Natural killer cell (primary cell): ENCODE measurements at regions not wholly inside any gene's neighbourhood (a gene's known extent, or its start where the extent isn't known, plus 50 kb on each side); places are given as distances from the start of the nearest gene placed in this dataset.

Source experiments
- ATAC-seq, 3 donors: fragments of 150-1000 bp in 2 of 3; fragments of 200-7000 bp in 1 of 3; cut with Tn5 transposase; 1 replicate in 1 of 3; 2 replicates in 2 of 3; pipeline ENCODE4 v1.10.0; 2021; ENCODE audit warnings: mild to moderate bottlenecking in 2 of 3, moderate library complexity in 2 of 3
- DNase-seq, 2 donors: peaks; one replicate each; pipeline versions ENCODE4 v3.0.0 to v3.0.0-alpha.2; 2013 to 2021; ENCODE audit warnings: mixed read lengths in 1 of 2
- H3K27ac ChIP-seq: one replicate; pipeline ENCODE4 v1.5.1; 2013; ENCODE audit warnings: mild to moderate bottlenecking, low read length
- H3K27me3 ChIP-seq: one replicate; pipeline ENCODE4 v1.6.1; 2013; ENCODE audit warnings: low read length; ENCODE audit not compliant: control insufficient read depth, insufficient read depth
- H3K36me3 ChIP-seq: one replicate; pipeline ENCODE4 v1.6.1; 2013; ENCODE audit warnings: low read length; ENCODE audit not compliant: control insufficient read depth, insufficient read depth
- H3K4me1 ChIP-seq: one replicate; pipeline ENCODE4 v1.6.1; 2013; ENCODE audit warnings: low read length; ENCODE audit not compliant: control insufficient read depth, insufficient read depth
- H3K4me3 ChIP-seq: one replicate; pipeline ENCODE4 v1.5.1; 2013; ENCODE audit warnings: low read length
- H3K9me3 ChIP-seq: one replicate; pipeline ENCODE4 v1.6.1; 2013; ENCODE audit warnings: low read length; ENCODE audit not compliant: control insufficient read depth, insufficient read depth
- H3K27ac Mint-ChIP-seq, 2 donors: one replicate each; pipeline ENCODE4 v1.8.0; 2022; ENCODE audit warnings: mild to moderate bottlenecking in 2 of 2, mixed read lengths in 2 of 2, moderate library complexity in 1 of 2
- H3K27me3 Mint-ChIP-seq, 2 donors: one replicate each; pipeline ENCODE4 v1.8.0; 2022; ENCODE audit warnings: low read depth in 2 of 2, mixed read lengths in 2 of 2
- H3K36me3 Mint-ChIP-seq: one replicate; pipeline ENCODE4 v1.8.0; 2022; ENCODE audit warnings: mixed read lengths
- H3K4me1 Mint-ChIP-seq, 2 donors: one replicate each; pipeline ENCODE4 v1.8.0; 2022; ENCODE audit warnings: mixed read lengths in 2 of 2
- H3K4me3 Mint-ChIP-seq: one replicate; pipeline ENCODE4 v1.8.0; 2022; ENCODE audit warnings: mild to moderate bottlenecking, moderate library complexity, mixed read lengths
- H3K9me3 Mint-ChIP-seq, 2 donors: one replicate each; pipeline ENCODE4 v1.8.0; 2022; ENCODE audit warnings: mixed read lengths in 2 of 2
- WGBS: methylation state at CpG from one replicate; pipeline ENCODE4 v1.1.7; 2013; ENCODE audit warnings: missing lambda C conversion rate; ENCODE audit not compliant: insufficient coverage; 5-methylcytosine and 5-hydroxymethylcytosine counted together
- intact Hi-C: fragments of 100-400 bp; cut with micrococcal nuclease; formaldehyde crosslinking; loops from one replicate; pipeline ENCODE4 v1.14.2; 2022
- TF ChIP-seq, protein P1 (sequence below): fragments of 200-600 bp; IDR thresholded peaks from one replicate; pipeline ENCODE4 v1.8.0; 2022; ENCODE audit warnings: antibody characterized with exemption

DNA sequence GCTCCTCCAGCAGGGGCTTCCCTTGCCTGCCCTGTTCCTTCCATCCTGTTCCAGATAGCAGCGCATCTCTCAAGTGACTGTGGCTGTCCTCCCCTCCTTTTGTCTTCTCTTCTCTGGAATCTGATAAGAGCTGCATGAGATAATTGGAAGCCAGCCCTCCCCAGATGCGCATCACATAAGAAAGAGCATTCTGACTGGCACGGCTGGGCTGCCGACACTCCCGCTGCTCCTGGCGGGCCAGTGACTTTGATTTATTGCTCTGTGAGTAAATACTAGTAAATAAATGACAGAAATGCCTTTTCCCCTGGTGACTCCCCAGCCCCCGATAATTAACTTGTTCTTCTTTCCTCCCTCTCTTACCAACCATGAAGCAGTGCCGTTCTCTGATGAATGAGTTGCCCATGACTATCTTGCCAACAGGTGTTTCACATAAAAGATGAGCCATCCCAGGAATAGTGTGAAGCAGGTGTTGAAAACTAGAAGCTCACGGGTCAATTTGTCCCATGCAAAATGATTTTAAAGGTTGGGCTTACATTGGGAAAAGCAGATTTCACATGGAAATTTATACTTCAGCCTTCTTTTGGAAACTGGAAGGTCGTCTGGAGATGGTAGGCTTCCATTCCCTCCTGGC, 212.3 kb downstream of the ERCC6L2 start:
- Histone ChIP-seq H3K4me1 (peaks cover 13% of the 10 kb centered on the region), H3K36me3 (no peaks in the 10 kb centered on the region), H3K4me3 (no peak overlapping the region), H3K9me3 (no peaks in the 10 kb centered on the region), H3K27ac (no peak overlapping the region), H3K27me3 (peaks cover 11% of the 10 kb centered on the region)
- intact Hi-C loops: no loop called here
- ATAC-seq (no peak), DNase-seq (no peak)
- TF ChIP-seq, protein P1, sequence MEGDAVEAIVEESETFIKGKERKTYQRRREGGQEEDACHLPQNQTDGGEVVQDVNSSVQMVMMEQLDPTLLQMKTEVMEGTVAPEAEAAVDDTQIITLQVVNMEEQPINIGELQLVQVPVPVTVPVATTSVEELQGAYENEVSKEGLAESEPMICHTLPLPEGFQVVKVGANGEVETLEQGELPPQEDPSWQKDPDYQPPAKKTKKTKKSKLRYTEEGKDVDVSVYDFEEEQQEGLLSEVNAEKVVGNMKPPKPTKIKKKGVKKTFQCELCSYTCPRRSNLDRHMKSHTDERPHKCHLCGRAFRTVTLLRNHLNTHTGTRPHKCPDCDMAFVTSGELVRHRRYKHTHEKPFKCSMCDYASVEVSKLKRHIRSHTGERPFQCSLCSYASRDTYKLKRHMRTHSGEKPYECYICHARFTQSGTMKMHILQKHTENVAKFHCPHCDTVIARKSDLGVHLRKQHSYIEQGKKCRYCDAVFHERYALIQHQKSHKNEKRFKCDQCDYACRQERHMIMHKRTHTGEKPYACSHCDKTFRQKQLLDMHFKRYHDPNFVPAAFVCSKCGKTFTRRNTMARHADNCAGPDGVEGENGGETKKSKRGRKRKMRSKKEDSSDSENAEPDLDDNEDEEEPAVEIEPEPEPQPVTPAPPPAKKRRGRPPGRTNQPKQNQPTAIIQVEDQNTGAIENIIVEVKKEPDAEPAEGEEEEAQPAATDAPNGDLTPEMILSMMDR: no peak
- peaks cover 6 to 27% of the 10 kb centered on the region in 2 donors for H3K4me1 Mint-ChIP-seq
- WGBS: 73% methylated on average over 8 of the region's 10 CpGs
- H3K27ac Mint-ChIP-seq: no peak overlapping the region
- no peak overlapping the region for H3K4me3 Mint-ChIP-seq
- H3K9me3 Mint-ChIP-seq: no peaks in the 10 kb centered on the region
- no peaks in the 10 kb centered on the region for H3K36me3 Mint-ChIP-seq
- H3K27me3 Mint-ChIP-seq: peaks cover 0 to 26% of the 10 kb centered on the region in 2 donors

DNA sequence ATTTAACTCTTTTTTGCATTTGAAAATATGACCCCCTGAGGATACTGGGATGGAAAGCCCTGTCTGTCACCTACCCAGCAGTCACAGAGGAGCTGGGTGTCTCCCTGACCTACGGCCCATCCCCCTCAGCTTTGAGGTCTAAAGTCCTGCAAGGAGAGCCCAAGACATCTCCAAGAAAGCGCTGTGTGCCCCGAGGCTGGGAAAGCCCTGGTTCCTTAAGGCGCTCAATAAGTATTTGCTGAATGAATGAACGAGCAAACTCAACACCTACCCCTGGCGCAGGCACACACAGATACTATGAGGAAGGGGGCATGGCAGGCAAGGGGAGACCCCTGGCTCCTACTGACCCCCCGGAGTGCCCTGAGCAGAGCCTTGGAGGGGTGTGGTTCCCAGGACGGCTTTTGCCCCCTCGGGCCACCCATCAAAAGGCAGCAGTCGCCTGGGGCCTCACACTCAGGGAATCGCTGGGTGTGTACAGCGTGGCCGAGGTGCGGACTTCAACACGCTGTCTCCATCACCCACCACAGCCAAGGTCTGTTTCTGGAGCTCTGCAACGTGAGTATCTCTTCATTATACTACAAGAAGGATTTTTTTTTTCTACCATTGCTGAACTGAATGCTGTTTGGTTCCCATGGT, 211.6 kb downstream of the ERCC6L2 start:
- Mint-ChIP-seq H3K27me3 (peaks cover 0 to 31% of the 10 kb centered on the region in 2 donors), H3K4me3 (no peak overlapping the region), H3K36me3 (no peaks in the 10 kb centered on the region), H3K27ac (no peak overlapping the region), H3K4me1 (peaks cover 6 to 27% of the 10 kb centered on the region in 2 donors), H3K9me3 (no peaks in the 10 kb centered on the region)
- 83% methylated on average over 15 of the region's 16 CpGs for WGBS
- DNase-seq (no peak), ATAC-seq (no peak)
- H3K27me3 ChIP-seq: peaks cover 11% of the 10 kb centered on the region
- intact Hi-C loops: no loop called here
- H3K4me1 ChIP-seq: peaks cover 13% of the 10 kb centered on the region
- H3K27ac ChIP-seq: no peak overlapping the region
- no peaks in the 10 kb centered on the region for H3K36me3 ChIP-seq
- H3K9me3 ChIP-seq: no peaks in the 10 kb centered on the region
- H3K4me3 ChIP-seq: no peak overlapping the region
- TF ChIP-seq, protein P1: no peak

DNA sequence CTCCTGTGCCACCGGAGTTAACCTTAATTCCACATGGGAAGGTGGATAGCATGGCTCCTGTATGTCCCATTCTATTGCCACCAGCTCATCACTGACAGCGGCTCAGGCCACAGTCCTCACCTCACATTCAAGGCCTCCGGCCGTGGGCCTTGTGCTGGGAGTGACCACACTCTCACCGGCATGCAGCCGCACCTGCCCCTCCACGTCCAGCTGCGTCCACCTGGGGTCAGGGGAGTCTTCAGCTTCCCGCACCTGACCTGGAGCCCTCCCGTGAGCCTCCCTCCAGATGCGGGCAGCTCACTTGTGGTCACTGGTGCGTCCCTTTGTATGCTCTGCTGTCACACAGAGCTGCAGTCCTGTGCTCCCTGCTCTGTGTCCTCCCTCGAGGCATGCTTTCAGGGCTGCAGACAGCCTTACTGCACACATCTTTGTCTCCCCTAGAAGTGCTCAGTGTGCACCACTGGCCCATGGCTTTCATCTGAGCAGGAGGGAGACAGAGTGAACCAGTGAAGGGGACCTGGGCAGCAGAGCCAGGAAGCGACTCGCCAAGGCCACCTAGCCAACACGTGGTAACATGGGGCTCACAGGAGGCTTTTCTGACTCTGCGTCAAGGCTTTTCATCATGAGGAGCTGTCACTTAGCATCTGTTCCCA, 210.1 kb downstream of the ERCC6L2 start:
- DNase-seq (no peak), ATAC-seq (no peak)
- TF ChIP-seq, protein P1: no peak
- H3K36me3 ChIP-seq: no peaks in the 10 kb centered on the region
- H3K27ac Mint-ChIP-seq: no peak overlapping the region
- no peak overlapping the region for H3K4me3 ChIP-seq
- no peak overlapping the region for H3K4me3 Mint-ChIP-seq
- peaks cover 6 to 20% of the 10 kb centered on the region in 2 donors for H3K4me1 Mint-ChIP-seq
- no peak overlapping the region for H3K27ac ChIP-seq
- H3K27me3 Mint-ChIP-seq: peaks cover 8 to 35% of the 10 kb centered on the region in 2 donors
- no peaks in the 10 kb centered on the region for H3K9me3 ChIP-seq
- H3K36me3 Mint-ChIP-seq: no peaks in the 10 kb centered on the region
- H3K27me3 ChIP-seq: peaks cover 11% of the 10 kb centered on the region
- intact Hi-C loops: no loop called here
- H3K9me3 Mint-ChIP-seq: no peaks in the 10 kb centered on the region
- H3K4me1 ChIP-seq: peaks cover 13% of the 10 kb centered on the region
- WGBS: 80% methylated on average over 17 of the region's 17 CpGs
